HUES48 (cell line): ENCODE measurements at regions not wholly inside any gene's neighbourhood (a gene's known extent, or its start where the extent isn't known, plus 50 kb on each side); places are given as distances from the start of the nearest gene placed in this dataset.

Experiments used
- H3K27ac ChIP-seq: one replicate; pipeline ENCODE4 v1.7.0; 2013; ENCODE audit warnings: low read depth, low read length, inconsistent platforms
- H3K27me3 ChIP-seq: 2 replicates; pipeline ENCODE4 v1.6.1; 2013; ENCODE audit warnings: mild to moderate bottlenecking, low read length; ENCODE audit not compliant: control insufficient read depth, insufficient read depth
- H3K36me3 ChIP-seq: 2 replicates; pipeline ENCODE4 v1.6.1; 2013; ENCODE audit warnings: low read length; ENCODE audit not compliant: control insufficient read depth, insufficient read depth
- H3K4me1 ChIP-seq: 2 replicates; pipeline ENCODE4 v1.6.1; 2013; ENCODE audit warnings: mild to moderate bottlenecking, low read length; ENCODE audit not compliant: control insufficient read depth, insufficient read depth
- H3K4me3 ChIP-seq: 2 replicates; pipeline ENCODE4 v1.5.1; 2013; ENCODE audit warnings: mild to moderate bottlenecking, low read depth, low read length
- H3K9ac ChIP-seq: 2 replicates; pipeline ENCODE4 v1.6.1; 2013; ENCODE audit warnings: mild to moderate bottlenecking, low read depth, low read length, moderate library complexity
- H3K9me3 ChIP-seq: 2 replicates; pipeline ENCODE4 v1.6.1; 2013; ENCODE audit warnings: low read length; ENCODE audit not compliant: control insufficient read depth, insufficient read depth

- H3K27me3 ChIP-seq: no peaks in the 10 kb centered on the region
- no peaks in the 10 kb centered on the region for H3K4me1 ChIP-seq
- no peak overlapping the region for H3K27ac ChIP-seq
- no peak overlapping the region for H3K9ac ChIP-seq
- H3K9me3 ChIP-seq: no peaks in the 10 kb centered on the region
- no peaks in the 10 kb centered on the region for H3K36me3 ChIP-seq
- H3K4me3 ChIP-seq: no peak overlapping the region
Measured at GRCh38 chr3:166484470-166484869, 647.2 kb upstream of the BCHE start.

- Histone ChIP-seq H3K27ac (no peak overlapping the region), H3K9ac (no peak overlapping the region)
Measured at GRCh38 chr3:166481340-166481739, 644.1 kb upstream of the BCHE start.

GRCh38 chr3:166478356-166478755, 641.1 kb upstream of the BCHE start:
- H3K36me3 ChIP-seq: no peaks in the 10 kb centered on the region
- no peaks in the 10 kb centered on the region for H3K9me3 ChIP-seq
- no peak overlapping the region for H3K27ac ChIP-seq
- H3K27me3 ChIP-seq: no peaks in the 10 kb centered on the region
- H3K9ac ChIP-seq: no peak overlapping the region
- H3K4me3 ChIP-seq: no peak overlapping the region
- no peaks in the 10 kb centered on the region for H3K4me1 ChIP-seq

More at GRCh38 chr3:166481340-166481739, 644.1 kb upstream of the BCHE start:
- Histone ChIP-seq H3K4me3 (no peak overlapping the region), H3K9me3 (no peaks in the 10 kb centered on the region), H3K36me3 (no peaks in the 10 kb centered on the region), H3K27me3 (no peaks in the 10 kb centered on the region), H3K4me1 (no peaks in the 10 kb centered on the region)

GRCh38 chr3:166473501-166473900, 636.3 kb upstream of the BCHE start:
- H3K4me1 ChIP-seq: no peaks in the 10 kb centered on the region
- no peak overlapping the region for H3K4me3 ChIP-seq
- H3K9ac ChIP-seq: no peak overlapping the region
- no peaks in the 10 kb centered on the region for H3K27me3 ChIP-seq
- H3K9me3 ChIP-seq: no peaks in the 10 kb centered on the region
- no peak overlapping the region for H3K27ac ChIP-seq
- H3K36me3 ChIP-seq: no peaks in the 10 kb centered on the region

GRCh38 chr3:166472015-166472414, 634.8 kb upstream of the BCHE start:
- Histone ChIP-seq H3K36me3 (no peaks in the 10 kb centered on the region), H3K9ac (no peak overlapping the region), H3K4me1 (no peaks in the 10 kb centered on the region), H3K9me3 (no peaks in the 10 kb centered on the region), H3K27ac (no peak overlapping the region), H3K4me3 (no peak overlapping the region), H3K27me3 (no peaks in the 10 kb centered on the region)

GRCh38 chr3:166471074-166471767, 634.0 kb upstream of the BCHE start:
- H3K9ac ChIP-seq: no peak overlapping the region
- no peak overlapping the region for H3K27ac ChIP-seq
- H3K4me1 ChIP-seq: no peaks in the 10 kb centered on the region
- H3K4me3 ChIP-seq: no peak overlapping the region
- no peaks in the 10 kb centered on the region for H3K9me3 ChIP-seq
- H3K27me3 ChIP-seq: no peaks in the 10 kb centered on the region
- H3K36me3 ChIP-seq: no peaks in the 10 kb centered on the region

GRCh38 chr3:166462891-166463470, 625.8 kb upstream of the BCHE start:
- no peaks in the 10 kb centered on the region for H3K36me3 ChIP-seq
- H3K27ac ChIP-seq: no peak overlapping the region
- H3K4me1 ChIP-seq: no peaks in the 10 kb centered on the region
- no peaks in the 10 kb centered on the region for H3K27me3 ChIP-seq
- no peaks in the 10 kb centered on the region for H3K9me3 ChIP-seq
- H3K4me3 ChIP-seq: no peak overlapping the region
- no peak overlapping the region for H3K9ac ChIP-seq

- Histone ChIP-seq H3K4me3 (no peak overlapping the region), H3K4me1 (no peaks in the 10 kb centered on the region), H3K27ac (no peak overlapping the region), H3K9ac (no peak overlapping the region), H3K36me3 (no peaks in the 10 kb centered on the region), H3K9me3 (no peaks in the 10 kb centered on the region), H3K27me3 (no peaks in the 10 kb centered on the region)
Measured at GRCh38 chr3:166461626-166462025, 624.4 kb upstream of the BCHE start.

GRCh38 chr3:166457382-166457781, 620.2 kb upstream of the BCHE start:
- H3K36me3 ChIP-seq: no peaks in the 10 kb centered on the region
- no peak overlapping the region for H3K9ac ChIP-seq
- H3K27ac ChIP-seq: no peak overlapping the region
- H3K27me3 ChIP-seq: no peaks in the 10 kb centered on the region
- no peaks in the 10 kb centered on the region for H3K9me3 ChIP-seq
- H3K4me3 ChIP-seq: no peak overlapping the region
- 0 out of 2 replicates have a peak, but pooled peaks cover 2% of the 10 kb centered on the region for H3K4me1 ChIP-seq

GRCh38 chr3:166456286-166456685, 619.1 kb upstream of the BCHE start:
- Histone ChIP-seq H3K27ac (no peak overlapping the region), H3K9me3 (no peaks in the 10 kb centered on the region), H3K9ac (no peak overlapping the region), H3K27me3 (no peaks in the 10 kb centered on the region), H3K4me3 (no peak overlapping the region), H3K4me1 (0 out of 2 replicates have a peak, but pooled peaks cover 2% of the 10 kb centered on the region), H3K36me3 (no peaks in the 10 kb centered on the region)

- Histone ChIP-seq H3K27ac (no peak overlapping the region), H3K9ac (no peak overlapping the region), H3K4me1 (0 out of 2 replicates have a peak, but pooled peaks cover 2% of the 10 kb centered on the region), H3K4me3 (no peak overlapping the region), H3K9me3 (no peaks in the 10 kb centered on the region), H3K36me3 (no peaks in the 10 kb centered on the region), H3K27me3 (no peaks in the 10 kb centered on the region)
Measured at GRCh38 chr3:166455744-166456143, 618.5 kb upstream of the BCHE start.
